WTC11 (cell line): ENCODE measurements at regions not wholly inside any gene's neighbourhood (a gene's known extent, or its start where the extent isn't known, plus 50 kb on each side); places are given as distances from the start of the nearest gene placed in this dataset.

ENCODE experiments used
- ATAC-seq: fragments of 200-7000 bp; cut with Tn5 transposase; 2 replicates; pipeline ENCODE4 v1.10.0; 2021; ENCODE audit warnings: mild to moderate bottlenecking, moderate library complexity
- CTCF ChIA-PET: fragments of 300-600 bp; sonication (Branson Sonifier 250); formaldehyde crosslinking; loops from one replicate; lab custom pipeline; 2021; ENCODE audit warnings: antibody characterized with exemption; lab: Charles Lee
- POLR2A ChIA-PET: fragments of 350-600 bp; sonication (Branson Sonifier 250); formaldehyde crosslinking; loops from one replicate; lab custom pipeline; 2021; ENCODE audit warnings: antibody characterized with exemption; lab: Charles Lee
- DNase-seq: peaks from one replicate; pipeline ENCODE4 v3.0.0; 2021; ENCODE audit warnings: low spot score
- H3K27ac Mint-ChIP-seq: 2 replicates; pipeline ENCODE4 v1.8.0; 2021; ENCODE audit warnings: mixed read lengths
- H3K27me3 Mint-ChIP-seq: 2 replicates; pipeline ENCODE4 v1.8.0; 2021; ENCODE audit warnings: low read depth, mild to moderate bottlenecking, moderate library complexity, mixed read lengths
- H3K36me3 Mint-ChIP-seq: 2 replicates; pipeline ENCODE4 v1.8.0; 2021; ENCODE audit warnings: mixed read lengths
- H3K4me1 Mint-ChIP-seq: 2 replicates; pipeline ENCODE4 v1.8.0; 2022; ENCODE audit warnings: mixed read lengths
- H3K4me3 Mint-ChIP-seq: 2 replicates; pipeline ENCODE4 v1.8.0; 2021; ENCODE audit warnings: mild to moderate bottlenecking, moderate library complexity, mixed read lengths
- H3K9me3 Mint-ChIP-seq: 2 replicates; pipeline ENCODE4 v1.8.0; 2021; ENCODE audit warnings: mixed read lengths
- ATF1 ChIP-seq: sonication (generic); formaldehyde crosslinking; IDR thresholded peaks from 2 replicates; pipeline ENCODE4 v1.8.1; 2023; ENCODE audit warnings: mild to moderate bottlenecking, moderate library complexity, missing genetic modification reagents
- CBFB ChIP-seq: sonication (generic); formaldehyde crosslinking; IDR thresholded peaks from 2 replicates; pipeline ENCODE4 v1.8.1; 2022; ENCODE audit warnings: mild to moderate bottlenecking, low read depth, missing genetic modification reagents
- ELF4 ChIP-seq: sonication (generic); formaldehyde crosslinking; IDR thresholded peaks from 2 replicates; pipeline ENCODE4 v1.8.1; 2022; ENCODE audit warnings: low read depth, mild to moderate bottlenecking, moderate library complexity, missing genetic modification reagents
- ETV6 ChIP-seq: sonication (generic); formaldehyde crosslinking; IDR thresholded peaks from 2 replicates; pipeline ENCODE4 v1.8.1; 2022; ENCODE audit warnings: mild to moderate bottlenecking, missing genetic modification reagents
- JUN ChIP-seq: sonication (generic); formaldehyde crosslinking; IDR thresholded peaks from 2 replicates; pipeline ENCODE4 v1.8.0; 2023; ENCODE audit warnings: mild to moderate bottlenecking, missing genetic modification reagents
- NFATC4 ChIP-seq: fragments of 250-450 bp; sonication (Bioruptor Pico); IDR thresholded peaks from 2 replicates; pipeline ENCODE4 v1.9.0; 2021; ENCODE audit warnings: mild to moderate bottlenecking
- ZNF317 ChIP-seq: sonication (generic); formaldehyde crosslinking; IDR thresholded peaks from 2 replicates; pipeline ENCODE4 v1.8.1; 2023; ENCODE audit warnings: low read depth, mild to moderate bottlenecking, moderate library complexity, missing genetic modification reagents, borderline replicate concordance
- ZNF423 ChIP-seq: fragments of 250-450 bp; sonication (Bioruptor Pico); IDR thresholded peaks from 2 replicates; pipeline ENCODE4 v2.1.2; 2022; ENCODE audit warnings: mild to moderate bottlenecking, moderate library complexity
- TF ChIP-seq, protein P1 (sequence below): sonication (generic); formaldehyde crosslinking; IDR thresholded peaks from 2 replicates; pipeline ENCODE4 v1.8.0; 2022; ENCODE audit warnings: mild to moderate bottlenecking, missing genetic modification reagents
- TF ChIP-seq, protein P2 (sequence below): sonication (generic); formaldehyde crosslinking; conservative IDR thresholded peaks from 2 replicates; pipeline ENCODE4 v1.8.1; 2023; ENCODE audit warnings: mild to moderate bottlenecking, low read depth, missing genetic modification reagents, moderate library complexity
- TF ChIP-seq, protein P3 (sequence below): sonication (generic); formaldehyde crosslinking; IDR thresholded peaks from 2 replicates; pipeline ENCODE4 v1.8.1; 2023; ENCODE audit warnings: mild to moderate bottlenecking, missing genetic modification reagents
- TF ChIP-seq, protein P4 (sequence below): sonication (generic); formaldehyde crosslinking; IDR thresholded peaks from 2 replicates; pipeline ENCODE4 v1.8.0; 2022; ENCODE audit warnings: missing genetic modification reagents
- TF ChIP-seq, protein P5 (sequence below): fragments of 250-450 bp; sonication (Bioruptor Pico); IDR thresholded peaks from 2 replicates; pipeline ENCODE4 v1.9.0; 2021; ENCODE audit warnings: mild to moderate bottlenecking, borderline replicate concordance
- TF ChIP-seq, protein P6 (sequence below): sonication (generic); formaldehyde crosslinking; IDR thresholded peaks from 2 replicates; pipeline ENCODE4 v1.8.0; 2023; ENCODE audit warnings: missing genetic modification reagents

DNA sequence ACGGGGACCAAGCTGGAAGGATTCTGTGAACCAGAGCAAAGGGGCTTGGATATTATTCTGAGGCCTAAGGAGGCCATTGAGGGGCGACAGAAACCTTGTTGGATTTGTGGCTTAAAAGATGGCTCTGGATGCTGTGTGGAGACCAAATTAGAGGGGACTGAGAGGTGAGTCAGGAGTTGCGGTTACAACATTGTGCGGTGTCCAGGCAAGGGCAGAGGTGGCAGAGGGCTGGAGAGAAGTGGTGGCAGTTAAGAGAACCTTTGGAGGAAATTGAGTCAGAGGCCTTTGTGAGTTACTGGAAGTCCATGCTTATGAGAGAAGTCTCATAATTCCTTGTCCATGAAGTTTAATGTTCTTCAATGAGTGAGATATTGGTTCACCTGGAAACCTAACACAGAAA lies 143.2 kb downstream of the FAM43A start:
- no peaks in the 10 kb centered on the region for H3K4me1 Mint-ChIP-seq
- POLR2A ChIA-PET: no interaction called here
- TF ChIP-seq, protein P1, sequence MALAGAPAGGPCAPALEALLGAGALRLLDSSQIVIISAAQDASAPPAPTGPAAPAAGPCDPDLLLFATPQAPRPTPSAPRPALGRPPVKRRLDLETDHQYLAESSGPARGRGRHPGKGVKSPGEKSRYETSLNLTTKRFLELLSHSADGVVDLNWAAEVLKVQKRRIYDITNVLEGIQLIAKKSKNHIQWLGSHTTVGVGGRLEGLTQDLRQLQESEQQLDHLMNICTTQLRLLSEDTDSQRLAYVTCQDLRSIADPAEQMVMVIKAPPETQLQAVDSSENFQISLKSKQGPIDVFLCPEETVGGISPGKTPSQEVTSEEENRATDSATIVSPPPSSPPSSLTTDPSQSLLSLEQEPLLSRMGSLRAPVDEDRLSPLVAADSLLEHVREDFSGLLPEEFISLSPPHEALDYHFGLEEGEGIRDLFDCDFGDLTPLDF (CRISPR knock-in tag): no peak
- TF ChIP-seq ETV6 (CRISPR knock-in tag): no peak
- TF ChIP-seq NFATC4: no peak
- TF ChIP-seq ZNF317 (CRISPR knock-in tag): no peak
- TF ChIP-seq, protein P2, sequence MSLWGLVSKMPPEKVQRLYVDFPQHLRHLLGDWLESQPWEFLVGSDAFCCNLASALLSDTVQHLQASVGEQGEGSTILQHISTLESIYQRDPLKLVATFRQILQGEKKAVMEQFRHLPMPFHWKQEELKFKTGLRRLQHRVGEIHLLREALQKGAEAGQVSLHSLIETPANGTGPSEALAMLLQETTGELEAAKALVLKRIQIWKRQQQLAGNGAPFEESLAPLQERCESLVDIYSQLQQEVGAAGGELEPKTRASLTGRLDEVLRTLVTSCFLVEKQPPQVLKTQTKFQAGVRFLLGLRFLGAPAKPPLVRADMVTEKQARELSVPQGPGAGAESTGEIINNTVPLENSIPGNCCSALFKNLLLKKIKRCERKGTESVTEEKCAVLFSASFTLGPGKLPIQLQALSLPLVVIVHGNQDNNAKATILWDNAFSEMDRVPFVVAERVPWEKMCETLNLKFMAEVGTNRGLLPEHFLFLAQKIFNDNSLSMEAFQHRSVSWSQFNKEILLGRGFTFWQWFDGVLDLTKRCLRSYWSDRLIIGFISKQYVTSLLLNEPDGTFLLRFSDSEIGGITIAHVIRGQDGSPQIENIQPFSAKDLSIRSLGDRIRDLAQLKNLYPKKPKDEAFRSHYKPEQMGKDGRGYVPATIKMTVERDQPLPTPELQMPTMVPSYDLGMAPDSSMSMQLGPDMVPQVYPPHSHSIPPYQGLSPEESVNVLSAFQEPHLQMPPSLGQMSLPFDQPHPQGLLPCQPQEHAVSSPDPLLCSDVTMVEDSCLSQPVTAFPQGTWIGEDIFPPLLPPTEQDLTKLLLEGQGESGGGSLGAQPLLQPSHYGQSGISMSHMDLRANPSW (CRISPR knock-in tag): no peak
- TF ChIP-seq, protein P3, sequence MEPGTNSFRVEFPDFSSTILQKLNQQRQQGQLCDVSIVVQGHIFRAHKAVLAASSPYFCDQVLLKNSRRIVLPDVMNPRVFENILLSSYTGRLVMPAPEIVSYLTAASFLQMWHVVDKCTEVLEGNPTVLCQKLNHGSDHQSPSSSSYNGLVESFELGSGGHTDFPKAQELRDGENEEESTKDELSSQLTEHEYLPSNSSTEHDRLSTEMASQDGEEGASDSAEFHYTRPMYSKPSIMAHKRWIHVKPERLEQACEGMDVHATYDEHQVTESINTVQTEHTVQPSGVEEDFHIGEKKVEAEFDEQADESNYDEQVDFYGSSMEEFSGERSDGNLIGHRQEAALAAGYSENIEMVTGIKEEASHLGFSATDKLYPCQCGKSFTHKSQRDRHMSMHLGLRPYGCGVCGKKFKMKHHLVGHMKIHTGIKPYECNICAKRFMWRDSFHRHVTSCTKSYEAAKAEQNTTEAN (CRISPR knock-in tag): no peak
- TF ChIP-seq JUN (CRISPR knock-in tag): no peak
- no peak for TF ChIP-seq ELF4 (CRISPR knock-in tag)
- no peak for TF ChIP-seq ZNF423 (CRISPR knock-in tag)
- no peak for TF ChIP-seq CBFB (CRISPR knock-in tag)
- TF ChIP-seq, protein P4, sequence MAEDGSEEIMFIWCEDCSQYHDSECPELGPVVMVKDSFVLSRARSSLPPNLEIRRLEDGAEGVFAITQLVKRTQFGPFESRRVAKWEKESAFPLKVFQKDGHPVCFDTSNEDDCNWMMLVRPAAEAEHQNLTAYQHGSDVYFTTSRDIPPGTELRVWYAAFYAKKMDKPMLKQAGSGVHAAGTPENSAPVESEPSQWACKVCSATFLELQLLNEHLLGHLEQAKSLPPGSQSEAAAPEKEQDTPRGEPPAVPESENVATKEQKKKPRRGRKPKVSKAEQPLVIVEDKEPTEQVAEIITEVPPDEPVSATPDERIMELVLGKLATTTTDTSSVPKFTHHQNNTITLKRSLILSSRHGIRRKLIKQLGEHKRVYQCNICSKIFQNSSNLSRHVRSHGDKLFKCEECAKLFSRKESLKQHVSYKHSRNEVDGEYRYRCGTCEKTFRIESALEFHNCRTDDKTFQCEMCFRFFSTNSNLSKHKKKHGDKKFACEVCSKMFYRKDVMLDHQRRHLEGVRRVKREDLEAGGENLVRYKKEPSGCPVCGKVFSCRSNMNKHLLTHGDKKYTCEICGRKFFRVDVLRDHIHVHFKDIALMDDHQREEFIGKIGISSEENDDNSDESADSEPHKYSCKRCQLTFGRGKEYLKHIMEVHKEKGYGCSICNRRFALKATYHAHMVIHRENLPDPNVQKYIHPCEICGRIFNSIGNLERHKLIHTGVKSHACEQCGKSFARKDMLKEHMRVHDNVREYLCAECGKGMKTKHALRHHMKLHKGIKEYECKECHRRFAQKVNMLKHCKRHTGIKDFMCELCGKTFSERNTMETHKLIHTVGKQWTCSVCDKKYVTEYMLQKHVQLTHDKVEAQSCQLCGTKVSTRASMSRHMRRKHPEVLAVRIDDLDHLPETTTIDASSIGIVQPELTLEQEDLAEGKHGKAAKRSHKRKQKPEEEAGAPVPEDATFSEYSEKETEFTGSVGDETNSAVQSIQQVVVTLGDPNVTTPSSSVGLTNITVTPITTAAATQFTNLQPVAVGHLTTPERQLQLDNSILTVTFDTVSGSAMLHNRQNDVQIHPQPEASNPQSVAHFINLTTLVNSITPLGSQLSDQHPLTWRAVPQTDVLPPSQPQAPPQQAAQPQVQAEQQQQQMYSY (CRISPR knock-in tag): no peak
- TF ChIP-seq, protein P5, sequence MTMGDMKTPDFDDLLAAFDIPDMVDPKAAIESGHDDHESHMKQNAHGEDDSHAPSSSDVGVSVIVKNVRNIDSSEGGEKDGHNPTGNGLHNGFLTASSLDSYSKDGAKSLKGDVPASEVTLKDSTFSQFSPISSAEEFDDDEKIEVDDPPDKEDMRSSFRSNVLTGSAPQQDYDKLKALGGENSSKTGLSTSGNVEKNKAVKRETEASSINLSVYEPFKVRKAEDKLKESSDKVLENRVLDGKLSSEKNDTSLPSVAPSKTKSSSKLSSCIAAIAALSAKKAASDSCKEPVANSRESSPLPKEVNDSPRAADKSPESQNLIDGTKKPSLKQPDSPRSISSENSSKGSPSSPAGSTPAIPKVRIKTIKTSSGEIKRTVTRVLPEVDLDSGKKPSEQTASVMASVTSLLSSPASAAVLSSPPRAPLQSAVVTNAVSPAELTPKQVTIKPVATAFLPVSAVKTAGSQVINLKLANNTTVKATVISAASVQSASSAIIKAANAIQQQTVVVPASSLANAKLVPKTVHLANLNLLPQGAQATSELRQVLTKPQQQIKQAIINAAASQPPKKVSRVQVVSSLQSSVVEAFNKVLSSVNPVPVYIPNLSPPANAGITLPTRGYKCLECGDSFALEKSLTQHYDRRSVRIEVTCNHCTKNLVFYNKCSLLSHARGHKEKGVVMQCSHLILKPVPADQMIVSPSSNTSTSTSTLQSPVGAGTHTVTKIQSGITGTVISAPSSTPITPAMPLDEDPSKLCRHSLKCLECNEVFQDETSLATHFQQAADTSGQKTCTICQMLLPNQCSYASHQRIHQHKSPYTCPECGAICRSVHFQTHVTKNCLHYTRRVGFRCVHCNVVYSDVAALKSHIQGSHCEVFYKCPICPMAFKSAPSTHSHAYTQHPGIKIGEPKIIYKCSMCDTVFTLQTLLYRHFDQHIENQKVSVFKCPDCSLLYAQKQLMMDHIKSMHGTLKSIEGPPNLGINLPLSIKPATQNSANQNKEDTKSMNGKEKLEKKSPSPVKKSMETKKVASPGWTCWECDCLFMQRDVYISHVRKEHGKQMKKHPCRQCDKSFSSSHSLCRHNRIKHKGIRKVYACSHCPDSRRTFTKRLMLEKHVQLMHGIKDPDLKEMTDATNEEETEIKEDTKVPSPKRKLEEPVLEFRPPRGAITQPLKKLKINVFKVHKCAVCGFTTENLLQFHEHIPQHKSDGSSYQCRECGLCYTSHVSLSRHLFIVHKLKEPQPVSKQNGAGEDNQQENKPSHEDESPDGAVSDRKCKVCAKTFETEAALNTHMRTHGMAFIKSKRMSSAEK (CRISPR knock-in tag): no peak
- TF ChIP-seq, protein P6, sequence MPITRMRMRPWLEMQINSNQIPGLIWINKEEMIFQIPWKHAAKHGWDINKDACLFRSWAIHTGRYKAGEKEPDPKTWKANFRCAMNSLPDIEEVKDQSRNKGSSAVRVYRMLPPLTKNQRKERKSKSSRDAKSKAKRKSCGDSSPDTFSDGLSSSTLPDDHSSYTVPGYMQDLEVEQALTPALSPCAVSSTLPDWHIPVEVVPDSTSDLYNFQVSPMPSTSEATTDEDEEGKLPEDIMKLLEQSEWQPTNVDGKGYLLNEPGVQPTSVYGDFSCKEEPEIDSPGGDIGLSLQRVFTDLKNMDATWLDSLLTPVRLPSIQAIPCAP (CRISPR knock-in tag): no peak
- no peak for TF ChIP-seq ATF1 (CRISPR knock-in tag)
- TF ChIP-seq, all 79 proteins: peak for 0
- Mint-ChIP-seq H3K27me3 (no peaks in the 10 kb centered on the region), H3K9me3 (peaks cover 9% of the 10 kb centered on the region), H3K36me3 (no peaks in the 10 kb centered on the region), H3K27ac (no peak overlapping the region), H3K4me3 (no peak overlapping the region)
- DNase-seq: no peak
- ATAC-seq: no peak
- CTCF ChIA-PET: no interaction called here
